ENCODE measurements at regions not wholly inside any gene's neighbourhood (a gene's known extent, or its start where the extent isn't known, plus 50 kb on each side); places are given as distances from the start of the nearest gene placed in this dataset.

- TF ChIP-seq FOXP2 (optimal IDR thresholded peaks at IDR 0.05; ENCODE audit: borderline replicate concordance, extremely low read depth, extremely low read length, insufficient read depth) = no peak
- TF ChIP-seq REST (IDR thresholded peaks at IDR 0.05; ENCODE audit: insufficient read depth in 1 of 2, low read depth in 2 of 2, low read length in 2 of 2) = no peak
- no peak for TF ChIP-seq SIN3A (IDR thresholded peaks at IDR 0.05; ENCODE audit: borderline replicate concordance, insufficient read depth, low read length)
- no peak for TF ChIP-seq TAF1 (IDR thresholded peaks at IDR 0.05; ENCODE audit: borderline replicate concordance, insufficient read depth, low read length)
- TF ChIP-seq POLR2AphosphoS5 (IDR thresholded peaks at IDR 0.05; ENCODE audit: low read depth, low read length) = no peak
Measured at GRCh38 chr2:64196963-64197362, 52.7 kb upstream of the PELI1 start.

GRCh38 chr2:64201151-64201550, 56.9 kb upstream of the PELI1 start:
- TF ChIP-seq FOXP2 (optimal IDR thresholded peaks at IDR 0.05; ENCODE audit: borderline replicate concordance, extremely low read depth, extremely low read length, insufficient read depth) = no peak
- TF ChIP-seq SIN3A (IDR thresholded peaks at IDR 0.05; ENCODE audit: borderline replicate concordance, insufficient read depth, low read length) = no peak
- TF ChIP-seq POLR2AphosphoS5 (IDR thresholded peaks at IDR 0.05; ENCODE audit: low read depth, low read length) = no peak
- no peak for TF ChIP-seq REST (IDR thresholded peaks at IDR 0.05; ENCODE audit: insufficient read depth in 1 of 2, low read depth in 2 of 2, low read length in 2 of 2)
- no peak for TF ChIP-seq TAF1 (IDR thresholded peaks at IDR 0.05; ENCODE audit: borderline replicate concordance, insufficient read depth, low read length)

- no peak for TF ChIP-seq REST (IDR thresholded peaks at IDR 0.05; ENCODE audit: insufficient read depth in 1 of 2, low read depth in 2 of 2, low read length in 2 of 2)
- no peak for TF ChIP-seq POLR2AphosphoS5 (IDR thresholded peaks at IDR 0.05; ENCODE audit: low read depth, low read length)
- no peak for TF ChIP-seq SIN3A (IDR thresholded peaks at IDR 0.05; ENCODE audit: borderline replicate concordance, insufficient read depth, low read length)
- TF ChIP-seq FOXP2 (optimal IDR thresholded peaks at IDR 0.05; ENCODE audit: borderline replicate concordance, extremely low read depth, extremely low read length, insufficient read depth) = no peak
- no peak for TF ChIP-seq TAF1 (IDR thresholded peaks at IDR 0.05; ENCODE audit: borderline replicate concordance, insufficient read depth, low read length)
Measured at GRCh38 chr2:64202206-64202845, 58.1 kb upstream of the PELI1 start.

GRCh38 chr2:64203131-64203857, 59.1 kb upstream of the PELI1 start:
- no peak for TF ChIP-seq TAF1 (IDR thresholded peaks at IDR 0.05; ENCODE audit: borderline replicate concordance, insufficient read depth, low read length)
- TF ChIP-seq REST (IDR thresholded peaks at IDR 0.05; ENCODE audit: insufficient read depth in 1 of 2, low read depth in 2 of 2, low read length in 2 of 2) = no peak
- no peak for TF ChIP-seq FOXP2 (optimal IDR thresholded peaks at IDR 0.05; ENCODE audit: borderline replicate concordance, extremely low read depth, extremely low read length, insufficient read depth)
- no peak for TF ChIP-seq SIN3A (IDR thresholded peaks at IDR 0.05; ENCODE audit: borderline replicate concordance, insufficient read depth, low read length)
- TF ChIP-seq POLR2AphosphoS5 (IDR thresholded peaks at IDR 0.05; ENCODE audit: low read depth, low read length) = no peak

Data from PFSK-1 (cell line).